Mesendoderm (in vitro differentiated cells): ENCODE measurements at regions not wholly inside any gene's neighbourhood (a gene's known extent, or its start where the extent isn't known, plus 50 kb on each side); places are given as distances from the start of the nearest gene placed in this dataset.

Experiments used
- DNase-seq: peaks from one replicate; pipeline ENCODE4 v3.0.0; 2013
- H2AK5ac ChIP-seq: 2 replicates; pipeline ENCODE4 v1.6.1; 2013; ENCODE audit warnings: low read length, inconsistent platforms
- H2BK120ac ChIP-seq: 2 replicates; pipeline ENCODE4 v1.6.1; 2013; ENCODE audit warnings: low read depth, mild to moderate bottlenecking, low read length, moderate library complexity, mixed read lengths
- H2BK15ac ChIP-seq: replicated peaks from 2 replicates; pipeline ENCODE4 v1.6.1; 2013; ENCODE audit warnings: low read depth, mild to moderate bottlenecking, moderate library complexity
- H2BK5ac ChIP-seq: 2 replicates; pipeline ENCODE4 v1.6.1; 2013; ENCODE audit warnings: low read length, inconsistent platforms
- H3K18ac ChIP-seq: 2 replicates; pipeline ENCODE4 v1.6.1; 2013; ENCODE audit warnings: mild to moderate bottlenecking, low read length, mixed read lengths
- H3K23ac ChIP-seq: one replicate; pipeline ENCODE4 v1.6.1; 2013; ENCODE audit warnings: low read length
- H3K27ac ChIP-seq: 2 replicates; pipeline ENCODE4 v1.5.1; 2013; ENCODE audit warnings: low read depth, mild to moderate bottlenecking, inconsistent platforms, low read length, moderate library complexity
- H3K27me3 ChIP-seq: 2 replicates; pipeline ENCODE4 v1.6.1; 2013; ENCODE audit warnings: low read length, control low read depth, mild to moderate bottlenecking, inconsistent platforms; ENCODE audit not compliant: insufficient read depth, poor library complexity
- H3K36me3 ChIP-seq: 2 replicates; pipeline ENCODE4 v1.6.1; 2013; ENCODE audit warnings: low read length, inconsistent platforms; ENCODE audit not compliant: control insufficient read depth, insufficient read depth
- H3K4ac ChIP-seq: one replicate; pipeline ENCODE4 v1.6.1; 2013; ENCODE audit warnings: low read depth, mild to moderate bottlenecking, low read length, moderate library complexity
- H3K4me1 ChIP-seq: 2 replicates; pipeline ENCODE4 v1.6.1; 2013; ENCODE audit warnings: low read depth, low read length, inconsistent platforms; ENCODE audit not compliant: control insufficient read depth
- H3K4me2 ChIP-seq: 2 replicates; pipeline ENCODE4 v1.6.1; 2013; ENCODE audit warnings: low read length
- H3K4me3 ChIP-seq: 2 replicates; pipeline ENCODE4 v1.5.1; 2013; ENCODE audit warnings: mild to moderate bottlenecking, low read length
- H3K56ac ChIP-seq: one replicate; pipeline ENCODE4 v1.6.1; 2013; ENCODE audit warnings: low read length
- H3K79me1 ChIP-seq: 2 replicates; pipeline ENCODE4 v1.6.1; 2013; ENCODE audit warnings: low read length, inconsistent platforms
- H3K79me2 ChIP-seq: 2 replicates; pipeline ENCODE4 v1.6.1; 2013; ENCODE audit warnings: mild to moderate bottlenecking, low read length; ENCODE audit not compliant: control insufficient read depth, insufficient read depth
- H3K9ac ChIP-seq: 2 replicates; pipeline ENCODE4 v1.6.1; 2013; ENCODE audit warnings: low read length, inconsistent platforms
- H4K5ac ChIP-seq: one replicate; pipeline ENCODE4 v1.6.1; 2013; ENCODE audit warnings: low read length
- H4K8ac ChIP-seq: one replicate; pipeline ENCODE4 v1.6.1; 2013; ENCODE audit warnings: low read depth, mild to moderate bottlenecking, control low read depth, low read length, moderate library complexity
- WGBS: extraction: QIAGEN DNeasy Blood & Tissue Kit; methylation state at CpG from one replicate; pipeline ENCODE4 v1.1.7; 2013; ENCODE audit warnings: low lambda C conversion rate, missing lambda C conversion rate; ENCODE audit not compliant: insufficient coverage; ENCODE audit errors: extremely low coverage; 5-methylcytosine and 5-hydroxymethylcytosine counted together

DNA sequence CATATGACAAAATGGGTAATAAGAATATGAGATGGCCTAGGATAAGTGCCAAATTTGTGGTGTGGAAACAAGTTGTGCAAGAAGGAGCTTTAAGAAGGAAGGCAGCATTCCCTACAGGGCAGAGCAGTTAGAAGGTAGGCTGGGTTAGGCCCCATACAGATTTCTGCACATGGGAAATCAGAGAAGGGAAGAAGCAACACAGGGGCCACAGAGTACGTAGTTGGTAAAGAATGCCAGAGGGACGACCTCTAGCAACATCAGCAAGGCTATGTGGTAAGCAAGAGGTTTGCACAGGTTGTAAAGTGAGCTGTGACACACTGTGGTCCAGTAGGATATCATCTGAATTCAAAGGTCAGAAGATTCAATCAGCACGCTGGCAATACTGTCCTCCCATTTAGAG, 765.6 kb upstream of the B3GALT2 start:
- no peak overlapping the region for H4K8ac ChIP-seq
- H3K79me2 ChIP-seq, result no peaks in the 10 kb centered on the region
- H3K4ac ChIP-seq, result no peak overlapping the region
- no peak overlapping the region for H3K27ac ChIP-seq
- no peak overlapping the region for H2AK5ac ChIP-seq
- H3K79me1 ChIP-seq, result no peaks in the 10 kb centered on the region
- H2BK120ac ChIP-seq, result no peak overlapping the region
- no peak for DNase-seq
- no peak overlapping the region for H3K9ac ChIP-seq
- H3K27me3 ChIP-seq, result no peaks in the 10 kb centered on the region
- no peak overlapping the region for H2BK5ac ChIP-seq
- no CpG with 5 or more reads among the region's 3 CpGs for WGBS
- no peak overlapping the region for H4K5ac ChIP-seq
- no peak overlapping the region for H3K4me3 ChIP-seq
- H3K56ac ChIP-seq, result no peak overlapping the region
- no peak overlapping the region for H3K23ac ChIP-seq
- no peak overlapping the region for H3K18ac ChIP-seq
- no peak overlapping the region for H2BK15ac ChIP-seq
- no peaks in the 10 kb centered on the region for H3K4me1 ChIP-seq
- H3K36me3 ChIP-seq, result no peaks in the 10 kb centered on the region
- no peak overlapping the region for H3K4me2 ChIP-seq

- no peaks in the 10 kb centered on the region for H3K79me1 ChIP-seq
- H2BK15ac ChIP-seq, result no peak overlapping the region
- no peak overlapping the region for H3K9ac ChIP-seq
- no peak overlapping the region for H3K4me2 ChIP-seq
- H4K8ac ChIP-seq, result no peak overlapping the region
- H3K36me3 ChIP-seq, result no peaks in the 10 kb centered on the region
- no peak for DNase-seq
- no peaks in the 10 kb centered on the region for H3K4me1 ChIP-seq
- H3K79me2 ChIP-seq, result no peaks in the 10 kb centered on the region
- H2AK5ac ChIP-seq, result no peak overlapping the region
- H3K23ac ChIP-seq, result no peak overlapping the region
- no peaks in the 10 kb centered on the region for H3K27me3 ChIP-seq
- H2BK5ac ChIP-seq, result no peak overlapping the region
- no peak overlapping the region for H3K18ac ChIP-seq
- H3K4ac ChIP-seq, result no peak overlapping the region
- no peak overlapping the region for H3K27ac ChIP-seq
- H4K5ac ChIP-seq, result no peak overlapping the region
- no peak overlapping the region for H2BK120ac ChIP-seq
- no peak overlapping the region for H3K56ac ChIP-seq
- H3K4me3 ChIP-seq, result no peak overlapping the region
These were observed 758.0 kb upstream of the B3GALT2 start for GRCh38 chr1:193944454-193944853.

- no peak overlapping the region for H3K4me2 ChIP-seq
- no peak overlapping the region for H3K18ac ChIP-seq
- no peak overlapping the region for H3K4ac ChIP-seq
- H2BK120ac ChIP-seq, result no peak overlapping the region
- no peaks in the 10 kb centered on the region for H3K27me3 ChIP-seq
- H2BK15ac ChIP-seq, result no peak overlapping the region
- no peaks in the 10 kb centered on the region for H3K79me2 ChIP-seq
- H2AK5ac ChIP-seq, result no peak overlapping the region
- no CpG with 5 or more reads among the region's 1 CpG for WGBS
- H3K36me3 ChIP-seq, result no peaks in the 10 kb centered on the region
- no peak overlapping the region for H3K23ac ChIP-seq
- no peak overlapping the region for H3K9ac ChIP-seq
- H3K56ac ChIP-seq, result no peak overlapping the region
- H3K79me1 ChIP-seq, result no peaks in the 10 kb centered on the region
- no peaks in the 10 kb centered on the region for H3K4me1 ChIP-seq
- DNase-seq, result no peak
- no peak overlapping the region for H3K4me3 ChIP-seq
- H3K27ac ChIP-seq, result no peak overlapping the region
- no peak overlapping the region for H4K8ac ChIP-seq
- H4K5ac ChIP-seq, result no peak overlapping the region
- H2BK5ac ChIP-seq, result no peak overlapping the region
These were observed 753.8 kb upstream of the B3GALT2 start for GRCh38 chr1:193940176-193940575.

- Histone ChIP-seq H2BK15ac (no peak overlapping the region), H3K27me3 (no peaks in the 10 kb centered on the region), H3K79me1 (no peaks in the 10 kb centered on the region), H2AK5ac (no peak overlapping the region), H3K4ac (no peak overlapping the region), H3K79me2 (no peaks in the 10 kb centered on the region), H4K8ac (no peak overlapping the region), H3K9ac (no peak overlapping the region), H3K27ac (no peak overlapping the region), H2BK5ac (no peak overlapping the region), H3K4me1 (no peaks in the 10 kb centered on the region), H3K18ac (no peak overlapping the region), H4K5ac (no peak overlapping the region), H2BK120ac (no peak overlapping the region), H3K4me3 (no peak overlapping the region), H3K4me2 (no peak overlapping the region), H3K56ac (no peak overlapping the region), H3K23ac (no peak overlapping the region), H3K36me3 (no peaks in the 10 kb centered on the region)
- DNase-seq, result no peak
- no CpG with 5 or more reads among the region's 3 CpGs for WGBS
These were observed 753.2 kb upstream of the B3GALT2 start for GRCh38 chr1:193939585-193939984.

DNA sequence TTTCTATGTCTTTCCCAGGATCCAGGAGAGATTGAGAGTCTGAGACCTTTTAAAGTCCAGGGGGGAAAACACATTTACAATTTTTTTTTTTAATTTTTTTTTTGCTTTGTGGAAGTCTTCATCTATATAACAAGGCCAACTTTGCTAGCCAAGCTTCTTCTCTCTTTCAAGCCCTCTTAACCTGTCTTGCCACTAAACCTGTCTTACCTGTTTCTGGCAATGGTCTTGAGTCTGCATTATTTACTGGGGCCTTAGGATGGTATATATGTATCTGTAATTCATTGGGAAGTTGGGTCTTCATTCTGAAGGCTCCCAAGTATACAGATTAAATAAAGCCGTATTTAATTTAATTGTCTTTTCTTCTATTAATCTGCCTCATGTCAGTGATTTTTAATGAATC, 750.9 kb upstream of the B3GALT2 start:
- H2BK5ac ChIP-seq, result no peak overlapping the region
- H3K79me1 ChIP-seq, result no peaks in the 10 kb centered on the region
- no peaks in the 10 kb centered on the region for H3K79me2 ChIP-seq
- H3K4ac ChIP-seq, result no peak overlapping the region
- no peaks in the 10 kb centered on the region for H3K27me3 ChIP-seq
- no peak overlapping the region for H2BK120ac ChIP-seq
- peak; percentile 6 for DNase-seq
- no peaks in the 10 kb centered on the region for H3K4me1 ChIP-seq
- H4K5ac ChIP-seq, result no peak overlapping the region
- no peak overlapping the region for H2BK15ac ChIP-seq
- no peak overlapping the region for H3K27ac ChIP-seq
- no peaks in the 10 kb centered on the region for H3K36me3 ChIP-seq
- no peak overlapping the region for H3K23ac ChIP-seq
- H3K4me3 ChIP-seq, result no peak overlapping the region
- H3K56ac ChIP-seq, result no peak overlapping the region
- H3K4me2 ChIP-seq, result no peak overlapping the region
- no peak overlapping the region for H4K8ac ChIP-seq
- WGBS, result no CpG with 5 or more reads among the region's 1 CpG
- no peak overlapping the region for H2AK5ac ChIP-seq
- no peak overlapping the region for H3K18ac ChIP-seq
- H3K9ac ChIP-seq, result no peak overlapping the region

GRCh38 chr1:193932979-193933378, 746.6 kb upstream of the B3GALT2 start:
- no peak overlapping the region for H2AK5ac ChIP-seq
- H2BK15ac ChIP-seq, result no peak overlapping the region
- no peak overlapping the region for H3K27ac ChIP-seq
- no peak overlapping the region for H3K56ac ChIP-seq
- WGBS, result no CpG with 5 or more reads among the region's 2 CpGs
- no peaks in the 10 kb centered on the region for H3K4me1 ChIP-seq
- H3K4me2 ChIP-seq, result no peak overlapping the region
- H3K9ac ChIP-seq, result no peak overlapping the region
- no peaks in the 10 kb centered on the region for H3K79me2 ChIP-seq
- H3K36me3 ChIP-seq, result no peaks in the 10 kb centered on the region
- H3K18ac ChIP-seq, result no peak overlapping the region
- H3K4ac ChIP-seq, result no peak overlapping the region
- no peak overlapping the region for H4K5ac ChIP-seq
- H3K4me3 ChIP-seq, result no peak overlapping the region
- no peak overlapping the region for H2BK5ac ChIP-seq
- no peaks in the 10 kb centered on the region for H3K27me3 ChIP-seq
- no peak overlapping the region for H4K8ac ChIP-seq
- no peak overlapping the region for H3K23ac ChIP-seq
- no peaks in the 10 kb centered on the region for H3K79me1 ChIP-seq
- H2BK120ac ChIP-seq, result no peak overlapping the region
- DNase-seq, result no peak
